Spleen (tissue), 11 donors: ENCODE measurements at regions not wholly inside any gene's neighbourhood (a gene's known extent, or its start where the extent isn't known, plus 50 kb on each side); places are given as distances from the start of the nearest gene placed in this dataset.

Experiments
- DNase-seq: peaks from one replicate; pipeline ENCODE4 v3.0.0-alpha.2; 2020
- H3K27ac ChIP-seq, 8 donors: fragments of 200-600 bp; sonication (generic) in 7 of 8; 1 replicate in 4 of 8; 2 replicates in 4 of 8; pipeline versions ENCODE4 v1.5.0 to v1.8.0; 2016 to 2021; ENCODE audit warnings: inconsistent platforms in 4 of 8, mild to moderate bottlenecking in 4 of 8, moderate library complexity in 1 of 8
- H3K27me3 ChIP-seq, 7 donors: fragments of 200-600 bp; sonication (generic) in 6 of 7; replicated peaks in 1 of 7; 1 replicate in 4 of 7; 2 replicates in 3 of 7; pipeline versions ENCODE4 v1.5.0 to v1.8.0; 2016 to 2021; ENCODE audit warnings: inconsistent platforms in 3 of 7, mild to moderate bottlenecking in 1 of 7
- H3K36me3 ChIP-seq, 6 donors: fragments of 200-600 bp; sonication (generic) in 5 of 6; 1 replicate in 4 of 6; 2 replicates in 2 of 6; pipeline versions ENCODE4 v1.5.0 to v1.8.0; 2016 to 2021; ENCODE audit warnings: inconsistent platforms in 2 of 6
- H3K4me1 ChIP-seq, 6 donors: fragments of 200-600 bp; sonication (generic) in 5 of 6; 1 replicate in 3 of 6; 2 replicates in 3 of 6; pipeline versions ENCODE4 v1.5.0 to v1.8.0; 2016 to 2021; ENCODE audit warnings: inconsistent platforms in 3 of 6
- H3K4me3 ChIP-seq, 8 donors: fragments of 200-600 bp; sonication (generic) in 7 of 8; 1 replicate in 4 of 8; 2 replicates in 4 of 8; pipeline versions ENCODE4 v1.5.0 to v1.8.0; 2016 to 2021; ENCODE audit warnings: inconsistent platforms in 4 of 8, mild to moderate bottlenecking in 4 of 8, moderate library complexity in 2 of 8
- H3K9me3 ChIP-seq, 8 donors: fragments of 200-600 bp; sonication (generic) in 7 of 8; 1 replicate in 4 of 8; 2 replicates in 4 of 8; pipeline versions ENCODE4 v1.5.0 to v1.8.0; 2016 to 2021; ENCODE audit warnings: inconsistent platforms in 4 of 8
- POLR2A ChIP-seq, 3 donors: fragments of 450-650 bp; IDR thresholded peaks; one replicate each; pipeline ENCODE4 v1.5.1; 2017; ENCODE audit warnings: antibody characterized with exemption in 3 of 3, mild to moderate bottlenecking in 1 of 3
- POLR2AphosphoS5 ChIP-seq, 3 donors: sonication (generic); formaldehyde crosslinking; IDR thresholded peaks; one replicate each; pipeline ENCODE4 v1.5.1; 2017; ENCODE audit warnings: antibody characterized with exemption in 3 of 3
- WGBS, 5 donors: extraction: QIAGEN DNeasy Blood & Tissue Kit in 3 of 5; methylation state at CpG; one replicate each; pipeline versions ENCODE4 v1.1.5 to v1.1.7; 2013 to 2018; 5-methylcytosine and 5-hydroxymethylcytosine counted together
- intact Hi-C: fragments of 100-400 bp; cut with DNase I; formaldehyde crosslinking; loops from one replicate; pipeline ENCODE4 v1.15.0; 2023; ENCODE audit warnings: low total_unique reads
- TF ChIP-seq, protein P1 (sequence below), 11 experiments: fragments of 200-600 bp in 7 of 11; fragments of 450-650 bp in 4 of 11; sonication (generic) in 4 of 11; IDR thresholded peaks in 8 of 11; conservative IDR thresholded peaks in 3 of 11; 1 replicate in 7 of 11; 2 replicates in 4 of 11; pipeline versions ENCODE4 v1.4.0 to v1.8.0; 2016 to 2021; ENCODE audit warnings: antibody characterized with exemption in 11 of 11, inconsistent platforms in 4 of 11, mild to moderate bottlenecking in 1 of 11
- donor health status: healthy with polysubstance abuse.
- donor health status: DM: no; HTN: no; CAD: no; lungs with moderate emphysema.
- donor health status: DM: no; HTN: no; CAD: no.
- donor health status: Bipolar disorder and iron deficiency.
- donor health status: healthy.
- donor health status: DM: no; HTN: no; CAD: no.
- donor health status: DM: yes; HTN: yes; CAD: no.

GRCh38 chr15:69902414-69903062 is 195.2 kb downstream of the TLE3 start:
- Histone ChIP-seq H3K9me3 (no peaks in the 10 kb centered on the region), H3K4me3 (no peak overlapping the region), H3K27me3 (peaks cover 0 to 22% (median 0%) of the 10 kb centered on the region in 7 donors), H3K27ac (no peak overlapping the region), H3K4me1 (peaks cover 0 to 12% (median 0%) of the 10 kb centered on the region in 6 donors), H3K36me3 (no peaks in the 10 kb centered on the region)
- intact Hi-C loops = no loop called here
- 70 to 82% (median 78%) methylated on average over 6 to 7 of the region's 7 CpGs for WGBS, 5 donors
- no peak for DNase-seq
- TF ChIP-seq, protein P1, sequence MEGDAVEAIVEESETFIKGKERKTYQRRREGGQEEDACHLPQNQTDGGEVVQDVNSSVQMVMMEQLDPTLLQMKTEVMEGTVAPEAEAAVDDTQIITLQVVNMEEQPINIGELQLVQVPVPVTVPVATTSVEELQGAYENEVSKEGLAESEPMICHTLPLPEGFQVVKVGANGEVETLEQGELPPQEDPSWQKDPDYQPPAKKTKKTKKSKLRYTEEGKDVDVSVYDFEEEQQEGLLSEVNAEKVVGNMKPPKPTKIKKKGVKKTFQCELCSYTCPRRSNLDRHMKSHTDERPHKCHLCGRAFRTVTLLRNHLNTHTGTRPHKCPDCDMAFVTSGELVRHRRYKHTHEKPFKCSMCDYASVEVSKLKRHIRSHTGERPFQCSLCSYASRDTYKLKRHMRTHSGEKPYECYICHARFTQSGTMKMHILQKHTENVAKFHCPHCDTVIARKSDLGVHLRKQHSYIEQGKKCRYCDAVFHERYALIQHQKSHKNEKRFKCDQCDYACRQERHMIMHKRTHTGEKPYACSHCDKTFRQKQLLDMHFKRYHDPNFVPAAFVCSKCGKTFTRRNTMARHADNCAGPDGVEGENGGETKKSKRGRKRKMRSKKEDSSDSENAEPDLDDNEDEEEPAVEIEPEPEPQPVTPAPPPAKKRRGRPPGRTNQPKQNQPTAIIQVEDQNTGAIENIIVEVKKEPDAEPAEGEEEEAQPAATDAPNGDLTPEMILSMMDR (IDR thresholded peaks at IDR 0.05 in 8 of 11, conservative IDR thresholded peaks at IDR 0.05 in 3 of 11) = no peak
- TF ChIP-seq POLR2AphosphoS5 (IDR thresholded peaks at IDR 0.05) (no peak), POLR2A (IDR thresholded peaks at IDR 0.05) (no peak)

DNA sequence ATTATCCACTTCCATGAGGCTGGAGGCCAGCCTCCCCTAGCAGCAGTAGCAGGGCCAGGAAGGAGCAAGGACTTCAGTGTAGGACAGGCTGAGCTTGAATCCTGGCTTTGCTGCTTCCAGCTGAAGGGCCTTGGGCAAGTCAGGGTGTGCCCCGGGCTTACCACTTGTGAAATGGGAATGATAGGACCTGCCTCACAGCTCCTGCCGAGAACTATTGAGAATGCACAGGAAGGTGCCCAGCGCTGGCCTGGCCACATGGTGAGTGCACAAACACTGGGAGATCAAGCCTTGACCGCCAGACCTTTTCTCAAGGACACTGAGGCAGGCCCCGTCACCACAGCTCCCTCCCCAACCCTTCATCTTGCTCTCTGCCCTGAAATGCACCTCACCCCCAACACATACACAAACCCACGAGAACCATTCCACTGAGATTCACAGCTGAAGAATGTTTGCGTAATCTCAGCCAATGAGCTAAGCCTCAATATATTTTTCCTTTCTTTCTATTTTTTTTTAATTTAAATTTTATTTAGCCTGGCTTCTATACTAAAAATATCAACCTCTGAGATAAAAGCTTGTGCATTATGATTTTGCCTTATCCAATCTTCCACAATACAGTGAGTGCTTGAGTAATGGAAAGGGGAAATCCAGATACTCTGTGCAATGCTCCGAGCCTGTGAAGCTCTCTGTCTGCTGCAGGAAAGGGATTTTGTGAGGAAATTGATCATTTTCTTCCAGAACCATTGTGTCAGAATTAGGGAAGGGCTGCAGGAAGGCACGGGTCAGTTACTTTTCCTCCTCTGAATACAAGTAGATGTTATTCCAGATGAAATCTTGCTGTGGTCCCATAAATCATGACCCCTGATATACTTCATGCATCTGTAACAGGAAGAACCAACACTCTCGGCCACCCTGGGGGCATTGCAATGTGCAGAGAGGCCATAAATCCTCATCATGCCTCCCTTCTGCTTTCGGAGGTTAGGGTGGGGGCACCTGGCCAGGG is 193.9 kb downstream of the TLE3 start:
- intact Hi-C loops = no loop called here
- H3K27ac ChIP-seq = no peak overlapping the region
- H3K4me3 ChIP-seq = no peak overlapping the region
- H3K9me3 ChIP-seq = no peaks in the 10 kb centered on the region
- WGBS, 5 donors = 51 to 57% (median 53%) methylated on average over 10 to 11 of the region's 11 CpGs
- TF ChIP-seq POLR2AphosphoS5 (IDR thresholded peaks at IDR 0.05) = no peak
- TF ChIP-seq POLR2A (IDR thresholded peaks at IDR 0.05) = no peak
- peaks cover 0 to 12% (median 0%) of the 10 kb centered on the region in 6 donors for H3K4me1 ChIP-seq
- peaks cover 0 to 21% (median 0%) of the 10 kb centered on the region in 7 donors for H3K27me3 ChIP-seq
- no peaks in the 10 kb centered on the region for H3K36me3 ChIP-seq
- DNase-seq = no peak

- TF ChIP-seq, protein P1 (IDR thresholded peaks at IDR 0.05 in 8 of 11, conservative IDR thresholded peaks at IDR 0.05 in 3 of 11) = no peak
- TF ChIP-seq POLR2AphosphoS5 (IDR thresholded peaks at IDR 0.05) (no peak), POLR2A (IDR thresholded peaks at IDR 0.05) (no peak)
- intact Hi-C loops = no loop called here
- no peaks in the 10 kb centered on the region for H3K27me3 ChIP-seq
- 88 to 96% (median 89%) methylated on average over 10 to 11 of the region's 11 CpGs for WGBS, 5 donors
- no peaks in the 10 kb centered on the region for H3K36me3 ChIP-seq
- H3K4me1 ChIP-seq = peaks cover 0 to 12% (median 0%) of the 10 kb centered on the region in 6 donors
- DNase-seq = no peak
- no peak overlapping the region for H3K4me3 ChIP-seq
- no peaks in the 10 kb centered on the region for H3K9me3 ChIP-seq
- H3K27ac ChIP-seq = no peak overlapping the region
These were observed 191.2 kb downstream of the TLE3 start for GRCh38 chr15:69906256-69907185.

DNA sequence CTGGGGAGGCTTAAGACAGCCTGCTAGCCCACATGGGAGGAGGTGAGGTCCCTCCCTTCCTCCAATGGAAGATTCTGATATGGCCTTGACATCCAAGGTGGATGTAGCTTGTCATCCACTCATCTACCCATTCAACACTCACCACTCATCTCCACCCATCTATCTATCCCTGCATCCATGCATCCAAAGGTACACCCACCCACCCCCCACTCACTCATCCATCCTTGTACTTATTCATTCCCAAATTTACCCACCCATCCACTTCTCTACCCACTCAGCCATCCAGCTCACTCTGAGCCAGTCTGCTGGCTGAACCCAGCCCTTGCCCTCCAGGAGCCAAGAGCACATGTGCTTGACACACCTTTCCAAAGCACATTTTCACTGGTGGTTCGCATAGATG is 189.7 kb downstream of the TLE3 start:
- no peaks in the 10 kb centered on the region for H3K9me3 ChIP-seq
- TF ChIP-seq POLR2AphosphoS5 (IDR thresholded peaks at IDR 0.05) (no peak), POLR2A (IDR thresholded peaks at IDR 0.05) (no peak)
- TF ChIP-seq, protein P1 (IDR thresholded peaks at IDR 0.05 in 8 of 11, conservative IDR thresholded peaks at IDR 0.05 in 3 of 11) = no peak
- intact Hi-C loops = no loop called here

More for the DNA sequence above, 189.7 kb downstream of the TLE3 start:
- no peaks in the 10 kb centered on the region for H3K36me3 ChIP-seq
- 88 to 97% (median 94%) methylated on average over 1 of the region's 1 CpG for WGBS, 5 donors
- H3K27ac ChIP-seq = no peak overlapping the region
- H3K4me3 ChIP-seq = no peak overlapping the region
- no peaks in the 10 kb centered on the region for H3K27me3 ChIP-seq
- H3K4me1 ChIP-seq = peaks cover 0 to 12% (median 0%) of the 10 kb centered on the region in 6 donors
- no peak for DNase-seq
